ENCODE measurements at regions not wholly inside any gene's neighbourhood (a gene's known extent, or its start where the extent isn't known, plus 50 kb on each side); places are given as distances from the start of the nearest gene placed in this dataset.

DNA sequence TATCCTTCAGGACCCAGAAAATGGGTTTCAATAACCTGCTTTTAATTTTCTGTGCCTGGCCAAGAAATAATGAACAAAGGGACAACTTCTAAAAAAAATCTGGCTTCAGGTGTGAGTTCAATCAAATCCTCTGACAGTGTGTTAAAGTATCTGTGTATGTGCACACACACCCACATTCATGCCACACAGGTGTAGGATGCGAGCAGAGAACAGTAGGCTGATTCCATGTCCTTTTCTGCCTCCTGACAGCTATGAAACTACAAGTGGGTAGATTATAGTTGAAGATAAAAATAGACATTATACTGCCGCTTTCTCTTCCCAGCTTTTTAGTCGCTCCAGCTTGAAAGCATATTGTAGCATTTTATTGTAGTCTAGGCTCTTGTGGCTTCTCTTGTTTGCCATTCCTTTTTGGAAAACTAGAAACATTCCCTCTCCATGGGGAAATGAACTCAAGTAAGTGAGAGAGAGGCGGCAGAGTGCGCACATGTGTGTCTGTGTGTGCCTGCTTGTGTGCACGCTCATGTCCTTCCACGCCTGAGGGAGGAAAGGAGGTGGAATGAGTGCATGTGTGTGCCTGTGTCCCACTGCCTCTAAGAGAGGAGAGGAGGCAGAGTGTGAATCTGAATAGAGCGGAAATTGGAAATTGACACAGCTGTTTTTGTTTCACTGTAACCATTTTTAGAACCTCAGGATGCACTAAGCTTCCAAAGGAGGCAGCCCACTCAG is 273.0 kb downstream of the ELAVL2 start:
- no peak for DNase-seq (ENCODE audit: low spot score)
- Histone ChIP-seq H3K4me1 (replicated peaks) (no peaks in the 10 kb centered on the region), H3K36me3 (no peaks in the 10 kb centered on the region), H3K27me3 (replicated peaks; ENCODE audit: insufficient read depth) (no peaks in the 10 kb centered on the region), H3K27ac (no peak overlapping the region), H3K4me3 (no peak overlapping the region), H3K9me3 (no peaks in the 10 kb centered on the region)
- intact Hi-C loops (cut with DNase I) = no loop called here
- WGBS = 69% methylated on average over 8 of the region's 8 CpGs
- no peak for TF ChIP-seq POLR2A (IDR thresholded peaks at IDR 0.05)
- no peak for TF ChIP-seq CTCF (IDR thresholded peaks at IDR 0.05)
- no peak for TF ChIP-seq POLR2AphosphoS5 (IDR thresholded peaks at IDR 0.05)

GRCh38 chr9:23554686-23555085 is 271.4 kb downstream of the ELAVL2 start:
- H3K4me1 ChIP-seq (replicated peaks) = no peaks in the 10 kb centered on the region
- 93% methylated on average over 1 of the region's 1 CpG for WGBS
- no peak for TF ChIP-seq POLR2AphosphoS5 (IDR thresholded peaks at IDR 0.05)
- no peak for TF ChIP-seq CTCF (IDR thresholded peaks at IDR 0.05)
- no peak overlapping the region for H3K27ac ChIP-seq
- H3K9me3 ChIP-seq = no peaks in the 10 kb centered on the region
- no peak overlapping the region for H3K4me3 ChIP-seq
- intact Hi-C loops (cut with DNase I) = no loop called here
- H3K27me3 ChIP-seq (replicated peaks; ENCODE audit: insufficient read depth) = no peaks in the 10 kb centered on the region
- H3K36me3 ChIP-seq = no peaks in the 10 kb centered on the region
- DNase-seq (ENCODE audit: low spot score) = no peak

DNA sequence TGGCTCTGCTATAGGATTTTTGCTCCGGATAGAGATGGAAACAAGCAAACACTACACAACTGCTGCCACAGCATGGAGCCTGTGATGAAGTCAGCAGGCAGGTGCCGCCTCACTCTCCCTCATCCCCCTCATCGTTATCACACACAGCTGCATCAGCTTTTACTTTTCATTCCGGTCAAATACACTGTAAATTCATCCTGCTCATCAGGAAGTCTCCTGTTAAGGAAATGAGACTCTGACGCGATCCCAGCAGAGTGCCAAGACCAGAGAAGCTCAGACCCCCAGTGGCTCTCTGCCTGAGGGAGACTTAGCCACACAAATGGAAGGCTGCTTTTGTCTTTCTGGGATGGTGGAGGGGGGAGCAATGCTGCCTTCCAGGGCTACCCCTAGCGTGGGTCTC is 270.2 kb downstream of the ELAVL2 start:
- Histone ChIP-seq H3K9me3 (no peaks in the 10 kb centered on the region), H3K27me3 (replicated peaks; ENCODE audit: insufficient read depth) (no peaks in the 10 kb centered on the region), H3K4me1 (replicated peaks) (no peaks in the 10 kb centered on the region), H3K36me3 (no peaks in the 10 kb centered on the region), H3K27ac (no peak overlapping the region), H3K4me3 (no peak overlapping the region)
- DNase-seq (ENCODE audit: low spot score) = no peak
- TF ChIP-seq POLR2A (IDR thresholded peaks at IDR 0.05) (no peak), CTCF (IDR thresholded peaks at IDR 0.05) (no peak), POLR2AphosphoS5 (IDR thresholded peaks at IDR 0.05) (no peak)
- intact Hi-C loops (cut with DNase I) = no loop called here
- 27% methylated on average over 7 of the region's 7 CpGs for WGBS

DNA sequence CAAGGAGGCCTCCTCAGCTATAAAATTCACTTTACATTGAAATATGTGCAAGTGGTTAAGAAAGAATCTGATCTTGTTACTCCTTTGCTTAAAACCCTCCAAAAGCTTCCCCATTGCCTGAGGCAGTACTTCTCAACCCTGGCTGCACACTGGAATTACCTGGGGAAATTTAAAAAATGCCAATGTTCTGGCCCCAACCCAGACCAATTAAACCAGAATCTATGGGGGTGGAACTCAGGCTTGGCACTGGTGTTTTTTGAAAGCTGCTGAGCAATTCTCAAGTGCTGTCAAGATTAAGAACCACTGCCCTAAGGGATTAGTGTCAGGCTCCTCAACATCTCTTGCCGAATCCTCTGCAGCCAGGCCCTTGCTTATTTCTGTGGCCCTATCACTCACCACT is 269.6 kb downstream of the ELAVL2 start:
- H3K36me3 ChIP-seq = no peaks in the 10 kb centered on the region
- no peak for DNase-seq (ENCODE audit: low spot score)
- intact Hi-C loops (cut with DNase I) = no loop called here
- H3K4me3 ChIP-seq = no peak overlapping the region
- H3K4me1 ChIP-seq (replicated peaks) = no peaks in the 10 kb centered on the region
- no peak for TF ChIP-seq POLR2AphosphoS5 (IDR thresholded peaks at IDR 0.05)
- no peak for TF ChIP-seq POLR2A (IDR thresholded peaks at IDR 0.05)
- no peak for TF ChIP-seq CTCF (IDR thresholded peaks at IDR 0.05)
- WGBS = 42% methylated on average over 1 of the region's 1 CpG
- H3K9me3 ChIP-seq = no peaks in the 10 kb centered on the region
- no peaks in the 10 kb centered on the region for H3K27me3 ChIP-seq (replicated peaks; ENCODE audit: insufficient read depth)
- H3K27ac ChIP-seq = no peak overlapping the region

DNA sequence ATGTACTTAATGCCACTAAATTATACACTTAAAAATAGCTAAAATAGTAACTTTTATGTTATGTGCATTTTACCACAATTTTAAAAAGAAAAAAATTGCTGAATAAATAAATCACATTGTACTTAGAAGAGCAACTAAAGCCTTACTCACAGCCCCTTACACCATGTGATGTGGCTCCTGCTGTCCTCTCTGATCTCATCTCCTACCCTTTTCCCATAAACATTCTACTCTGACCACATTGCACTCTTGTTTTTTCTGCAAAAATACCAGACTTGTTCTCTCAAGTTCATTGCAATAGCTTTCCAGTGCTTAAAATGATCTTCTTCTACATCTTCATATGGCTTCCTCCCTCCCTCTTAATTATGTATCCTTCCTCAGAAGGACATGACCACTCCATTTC is 268.4 kb downstream of the ELAVL2 start:
- intact Hi-C loops (cut with DNase I) = no loop called here

More for the DNA sequence above, 268.4 kb downstream of the ELAVL2 start:
- DNase-seq (ENCODE audit: low spot score) = no peak
- TF ChIP-seq CTCF (IDR thresholded peaks at IDR 0.05) (no peak), POLR2AphosphoS5 (IDR thresholded peaks at IDR 0.05) (no peak), POLR2A (IDR thresholded peaks at IDR 0.05) (no peak)
- H3K27ac ChIP-seq = no peak overlapping the region
- H3K4me3 ChIP-seq = no peak overlapping the region
- H3K9me3 ChIP-seq = no peaks in the 10 kb centered on the region
- no peaks in the 10 kb centered on the region for H3K36me3 ChIP-seq
- H3K27me3 ChIP-seq (replicated peaks; ENCODE audit: insufficient read depth) = no peaks in the 10 kb centered on the region
- H3K4me1 ChIP-seq (replicated peaks) = no peaks in the 10 kb centered on the region

Measured in prostate gland (tissue), 2 donors.